DMS114 treated with DMSO at 0.1 percent for 48 hours (cell line): ENCODE measurements at regions not wholly inside any gene's neighbourhood (a gene's known extent, or its start where the extent isn't known, plus 50 kb on each side); places are given as distances from the start of the nearest gene placed in this dataset.
"Not testable (repeated sequence)": the region's sequence is repeated elsewhere in the genome, so short reads cannot be mapped to it uniquely, and the experiment has no call there.

ENCODE experiments used
- DNase-seq: peaks from one replicate; lab custom pipeline; 2025; ENCODE audit not compliant: unreplicated experiment; lab: John Stamatoyannopoulos, UW

DNA sequence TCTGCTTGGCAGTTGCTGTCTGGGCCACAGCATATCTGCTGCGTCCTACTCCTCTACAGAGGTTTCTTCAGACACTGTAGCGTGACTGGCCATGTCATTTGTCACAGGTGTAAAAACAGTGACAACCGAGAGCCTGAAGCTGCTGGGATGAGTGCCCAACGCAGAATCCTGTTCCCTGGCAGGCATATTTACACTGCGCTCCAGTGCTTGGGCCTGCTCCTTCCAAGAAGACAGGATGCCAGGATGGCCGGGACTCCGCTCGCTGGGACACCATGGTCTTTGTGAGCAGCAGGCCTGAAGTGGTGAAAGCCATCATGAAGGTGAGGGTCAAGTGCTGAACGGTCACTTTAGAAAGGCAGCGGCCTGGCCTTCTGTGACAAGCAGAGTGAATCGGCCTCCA, 171.4 kb downstream of the EMP1 start:
- DNase-seq, result no peak

GRCh38 chr12:13365748-13366366, 169.3 kb downstream of the EMP1 start:
- DNase-seq, result no peak

GRCh38 chr12:13362260-13362841, 165.8 kb downstream of the EMP1 start:
- peak; percentile 37 for DNase-seq

- DNase-seq, result no peak
Measured at GRCh38 chr12:13359636-13360035, 163.1 kb downstream of the EMP1 start.

GRCh38 chr12:13358391-13358905, 161.9 kb downstream of the EMP1 start:
- DNase-seq, result no peak

DNA sequence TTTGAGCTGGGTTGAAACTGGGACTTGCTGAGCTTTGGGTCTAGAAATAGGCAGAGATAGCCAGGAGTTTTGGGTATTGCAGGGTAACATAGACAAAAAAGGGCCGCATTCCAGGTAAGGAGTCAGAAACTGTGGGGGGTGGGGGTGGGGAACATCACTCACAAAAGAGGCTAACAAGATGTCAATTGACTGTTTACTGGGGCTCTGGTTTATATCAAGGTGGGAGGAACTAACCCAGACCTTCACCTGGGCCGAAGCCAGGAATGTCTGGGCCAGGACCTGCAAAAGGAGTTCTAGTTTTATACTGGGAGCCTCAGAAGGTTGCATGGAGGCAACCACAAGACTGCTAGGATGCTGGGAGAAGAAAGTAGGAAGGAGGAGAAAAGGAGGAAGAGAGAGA, 154.4 kb downstream of the EMP1 start:
- no peak for DNase-seq

- no peak for DNase-seq
Measured at GRCh38 chr12:13350381-13350780, 153.9 kb downstream of the EMP1 start.

GRCh38 chr12:13348464-13348863, 151.9 kb downstream of the EMP1 start:
- DNase-seq, result no peak

DNA sequence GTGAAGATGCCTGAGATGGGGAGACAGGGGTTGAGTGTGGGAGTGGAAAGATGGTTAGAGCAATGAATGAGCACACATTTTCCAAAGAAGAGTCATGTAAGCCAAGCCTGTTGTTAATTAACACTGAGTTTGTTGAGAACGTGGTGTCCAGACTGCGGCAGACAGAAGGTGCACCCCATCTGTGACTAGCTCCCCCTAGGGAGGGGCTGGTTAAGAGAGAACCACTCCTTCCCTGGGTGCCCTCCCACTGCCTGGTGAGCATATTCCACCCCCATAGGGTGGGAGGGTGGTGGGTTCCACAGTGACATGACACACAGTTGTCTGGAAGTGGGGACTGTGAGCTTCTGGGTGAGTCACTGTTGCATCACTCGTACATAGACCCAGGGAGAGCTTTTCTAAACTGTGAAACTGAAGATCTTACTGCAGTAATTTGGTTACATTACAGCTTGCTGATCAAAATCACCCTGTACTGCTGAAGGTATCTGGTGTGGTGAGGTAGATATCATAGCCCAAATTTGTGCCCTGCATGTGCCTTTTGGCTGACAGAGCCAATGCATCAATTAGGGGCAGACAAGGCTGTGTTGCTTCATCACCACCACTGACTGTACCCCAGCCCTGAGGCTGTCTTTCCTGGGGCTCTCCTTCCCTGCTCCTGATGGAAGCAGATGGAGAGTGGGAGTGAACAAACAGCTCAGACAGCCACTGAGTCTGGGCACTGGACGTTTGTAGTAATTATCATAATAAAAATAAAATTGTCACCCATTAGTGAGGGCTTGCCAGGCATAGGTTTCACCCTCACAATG, 150.9 kb downstream of the EMP1 start:
- DNase-seq, result no peak

DNA sequence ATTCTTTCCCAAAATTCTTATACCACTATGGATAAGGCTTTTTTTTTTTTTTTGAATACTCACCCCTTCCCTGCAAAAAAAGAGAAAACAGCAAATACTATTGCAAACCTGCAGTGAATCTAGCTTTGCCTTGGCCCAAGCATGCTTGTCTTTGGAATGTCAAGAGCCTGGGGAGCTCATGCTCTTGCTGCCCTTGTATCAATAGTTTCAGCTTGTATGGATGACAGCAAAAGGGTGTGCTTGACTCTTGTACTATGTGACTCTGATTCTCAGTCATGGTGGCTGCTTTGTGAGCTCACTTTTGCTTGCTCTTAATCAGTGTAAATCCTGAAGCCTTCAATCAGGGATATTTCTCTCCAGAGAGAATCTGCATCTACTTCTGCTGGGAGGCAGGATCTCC, 149.2 kb downstream of the EMP1 start:
- no peak for DNase-seq

- DNase-seq, result no peak
Measured at GRCh38 chr12:13343375-13343774, 146.8 kb downstream of the EMP1 start.

DNA sequence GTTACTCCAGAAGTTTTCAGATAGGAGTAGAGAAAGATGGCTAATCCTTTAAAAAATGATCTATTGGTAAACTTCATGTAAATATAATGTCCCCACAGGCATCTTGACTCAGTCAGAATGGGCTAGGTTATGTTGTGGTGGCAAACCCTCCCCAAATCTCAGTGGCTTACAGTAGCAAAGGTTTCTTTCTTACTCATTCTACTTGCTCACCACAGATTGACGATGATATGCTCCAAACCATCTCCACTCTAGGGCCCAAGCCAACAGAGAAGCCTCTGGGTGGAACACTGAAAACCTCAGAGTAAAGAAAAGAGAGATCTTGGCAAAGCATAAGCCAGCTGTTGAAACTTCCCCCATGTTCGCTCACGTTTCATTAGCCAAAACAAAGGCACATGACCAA, 146.4 kb downstream of the EMP1 start:
- DNase-seq, result no peak

DNA sequence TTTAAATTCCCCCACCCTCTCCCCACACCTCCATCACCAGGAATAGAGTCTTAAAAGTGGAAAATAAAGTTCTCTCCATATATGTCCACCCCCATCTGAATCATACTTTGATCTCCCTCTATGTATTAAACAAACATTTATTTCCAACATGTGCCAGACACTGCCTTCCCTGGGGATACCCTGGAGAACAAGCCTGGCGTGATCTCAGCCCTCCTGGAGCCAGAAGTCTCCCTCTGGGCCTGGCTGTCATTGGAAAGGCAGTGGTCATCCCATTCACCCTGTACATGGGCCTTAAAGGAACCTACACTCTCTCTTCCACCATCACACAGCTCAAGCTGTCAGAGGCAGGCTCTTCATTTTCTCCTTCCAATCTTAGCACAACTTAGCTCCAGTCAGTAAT, 143.6 kb downstream of the EMP1 start:
- no peak for DNase-seq

DNA sequence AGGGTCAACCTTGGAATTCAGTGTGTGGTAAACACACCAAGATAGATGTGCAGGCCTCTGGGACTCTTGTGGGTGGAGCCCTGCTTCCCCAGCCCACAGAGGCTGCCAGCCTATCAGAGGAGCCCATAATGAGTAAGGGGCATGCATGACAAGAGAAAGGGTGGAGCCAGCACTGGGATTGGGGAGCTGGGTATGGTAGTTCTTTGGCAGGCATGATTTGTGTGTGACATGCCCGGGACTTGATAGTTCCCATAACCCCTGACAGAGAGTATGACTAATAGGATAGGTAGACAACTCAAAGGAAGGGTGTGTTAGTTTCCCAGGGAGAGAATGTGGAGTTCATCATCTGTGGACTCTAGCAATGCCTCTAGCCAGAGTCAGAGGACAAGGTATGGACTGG, 143.0 kb downstream of the EMP1 start:
- DNase-seq, result no peak

DNA sequence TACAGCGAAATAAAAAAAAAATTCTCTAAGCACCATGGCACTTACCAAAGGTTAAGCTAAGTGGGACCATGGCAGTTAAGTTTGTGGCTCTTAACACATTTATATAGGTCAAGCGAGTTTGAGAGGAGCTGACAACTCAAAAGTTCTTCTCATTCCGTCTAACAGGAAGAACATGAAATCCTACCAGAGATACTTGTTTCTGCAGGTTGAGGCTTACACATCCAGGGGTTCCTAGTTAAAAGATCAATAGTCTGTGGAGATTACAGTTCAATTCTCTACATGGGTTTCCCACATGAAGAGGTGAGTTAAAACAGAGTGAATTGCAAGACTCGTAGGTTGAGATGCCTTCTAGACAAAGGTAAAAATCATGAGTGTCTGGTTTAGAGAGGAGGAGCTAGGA, 142.6 kb downstream of the EMP1 start:
- no peak for DNase-seq

DNA sequence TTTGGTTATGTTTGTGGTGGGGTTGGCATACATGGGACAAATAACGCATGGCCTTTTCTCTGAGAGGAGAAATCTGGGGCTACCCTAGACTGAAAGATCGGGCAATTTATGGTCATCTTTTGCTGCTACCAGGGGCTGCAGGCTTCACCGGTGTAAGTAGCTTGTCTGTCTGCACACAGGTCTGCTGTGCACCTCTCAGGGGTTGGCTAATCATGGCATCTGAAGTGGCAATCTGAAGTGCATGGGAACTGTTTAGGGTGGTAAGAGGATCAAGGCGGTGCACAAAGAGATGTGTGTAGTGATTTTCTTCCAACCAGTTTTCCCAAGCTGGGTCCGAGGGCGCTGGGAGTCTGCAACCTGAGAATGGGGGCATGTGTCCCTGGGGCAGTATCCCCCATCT, 141.3 kb downstream of the EMP1 start:
- DNase-seq, result no peak

DNA sequence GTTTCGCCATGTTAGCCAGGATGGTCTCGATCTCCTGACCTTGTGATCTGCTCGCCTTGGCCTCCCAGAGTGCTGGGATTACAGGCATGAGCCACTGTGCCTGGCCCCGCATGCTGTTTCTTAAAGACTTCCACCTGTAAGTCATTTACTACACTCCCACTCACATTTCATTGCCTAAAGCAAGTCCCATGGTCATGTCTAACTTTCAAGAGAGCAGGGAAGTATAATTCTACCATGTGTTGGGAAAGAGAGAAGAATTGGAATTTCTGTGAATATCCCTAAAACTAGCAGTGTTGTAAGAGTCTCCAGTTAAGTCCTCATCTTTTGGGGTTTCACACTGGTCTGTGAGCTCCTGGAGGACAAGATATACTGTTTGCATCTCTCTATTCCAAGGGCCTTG, 139.7 kb downstream of the EMP1 start:
- DNase-seq, result no peak

- DNase-seq, result no peak
Measured at GRCh38 chr12:13328535-13328934, 132.0 kb downstream of the EMP1 start.

DNA sequence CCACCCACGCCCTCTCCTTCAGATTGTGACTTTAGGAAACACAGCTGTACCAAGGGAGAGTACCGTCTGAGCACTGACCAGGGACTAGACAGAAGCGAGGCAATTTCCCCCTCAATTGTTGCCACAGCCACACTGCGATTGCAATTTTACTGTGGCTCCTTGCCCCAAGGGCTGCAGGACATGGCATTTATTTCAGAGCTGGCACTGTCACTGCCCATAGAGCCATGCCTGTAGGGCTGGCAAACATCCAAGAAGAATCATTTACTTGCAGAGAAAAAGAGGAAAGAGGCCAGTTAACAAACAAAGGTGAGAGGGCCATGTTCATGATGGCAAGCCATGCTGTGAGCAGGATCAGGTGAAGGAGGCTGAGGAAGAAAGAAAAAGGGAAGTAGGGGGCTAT, 129.6 kb downstream of the EMP1 start:
- DNase-seq, result no peak

DNA sequence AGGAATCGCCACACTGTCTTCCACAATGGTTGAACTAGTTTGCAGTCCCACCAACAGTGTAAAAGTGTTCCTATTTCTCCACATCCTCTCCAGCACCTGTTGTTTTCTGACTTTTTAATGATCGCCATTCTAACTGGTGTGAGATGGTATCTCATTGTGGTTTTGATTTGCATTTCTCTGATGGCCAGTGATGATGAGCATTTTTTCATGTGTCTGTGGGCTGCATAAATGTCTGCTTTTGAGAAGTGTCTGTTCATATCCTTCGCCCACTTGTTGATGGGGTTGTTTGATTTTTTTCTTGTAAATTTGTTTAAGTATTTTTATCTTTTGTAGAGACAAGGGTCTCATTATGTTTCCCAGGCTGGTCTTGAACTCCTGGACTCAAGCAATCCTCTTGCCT, 128.5 kb downstream of the EMP1 start:
- DNase-seq, result not testable (repeated sequence)

DNA sequence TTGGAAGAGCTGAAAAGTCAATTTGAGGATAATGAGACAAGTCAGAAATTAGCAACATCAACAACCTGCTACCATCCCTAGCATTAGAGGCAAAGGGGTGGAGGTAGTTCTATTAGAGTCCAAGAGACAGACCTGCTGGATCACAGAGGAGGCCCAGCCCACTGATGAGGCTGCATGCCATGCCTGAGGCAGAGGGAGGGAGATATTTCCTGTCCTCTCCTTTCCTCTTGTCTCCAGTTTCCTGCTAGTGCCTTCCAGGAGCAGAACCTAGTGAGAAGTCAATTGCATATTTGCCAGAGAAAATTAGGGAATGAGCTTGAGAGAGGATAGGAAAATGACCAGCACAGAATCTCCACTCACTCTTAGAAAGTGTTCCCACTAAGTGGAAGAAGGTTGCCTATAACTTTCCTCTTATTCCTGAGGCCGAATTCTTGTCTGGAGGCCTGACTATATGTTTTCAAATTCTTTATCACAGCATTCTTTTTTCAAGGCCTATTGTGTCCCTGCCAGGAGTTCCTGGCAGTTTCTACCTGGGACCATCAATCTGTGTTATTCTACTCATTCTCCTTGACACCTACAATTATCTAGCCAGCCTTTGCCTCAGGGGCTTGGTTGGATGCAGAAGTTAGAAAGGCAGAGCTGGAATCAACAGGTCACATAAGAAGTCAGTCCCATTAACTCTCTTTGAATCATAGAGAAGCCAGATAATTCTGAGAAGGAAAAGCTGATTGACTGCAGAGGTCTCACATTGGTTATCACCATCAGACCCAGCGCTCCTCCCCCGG, 121.9 kb downstream of the EMP1 start:
- DNase-seq, result no peak
